Colonic mucosa (tissue), 4 donors: ENCODE measurements at regions not wholly inside any gene's neighbourhood (a gene's known extent, or its start where the extent isn't known, plus 50 kb on each side); places are given as distances from the start of the nearest gene placed in this dataset.

Experiments
- DNase-seq: peaks from one replicate; pipeline ENCODE4 v3.0.0-alpha.2; 2020
- H3K27ac ChIP-seq: fragments of 200-600 bp; one replicate; pipeline ENCODE4 v1.8.0; 2021
- H3K27me3 ChIP-seq: fragments of 200-600 bp; one replicate; pipeline ENCODE4 v1.8.0; 2021
- H3K36me3 ChIP-seq: fragments of 200-600 bp; one replicate; pipeline ENCODE4 v1.8.0; 2021
- H3K4me1 ChIP-seq: fragments of 200-600 bp; one replicate; pipeline ENCODE4 v1.8.0; 2021; ENCODE audit warnings: mild to moderate bottlenecking
- H3K4me3 ChIP-seq: fragments of 200-600 bp; one replicate; pipeline ENCODE4 v1.8.0; 2021
- H3K9ac ChIP-seq, 2 donors: one replicate each; pipeline ENCODE4 v1.7.0; 2013; ENCODE audit warnings: control low read depth in 2 of 2, low read depth in 2 of 2, low read length in 2 of 2
- H3K9me3 ChIP-seq: fragments of 200-600 bp; one replicate; pipeline ENCODE4 v1.8.0; 2021
- intact Hi-C: fragments of 100-400 bp; cut with DNase I; formaldehyde crosslinking; loops from one replicate; pipeline ENCODE4 v1.14.1; 2022
- TF ChIP-seq, protein P1 (sequence below): fragments of 200-600 bp; IDR thresholded peaks from one replicate; pipeline ENCODE4 v1.8.0; 2022; ENCODE audit warnings: antibody characterized with exemption, mild to moderate bottlenecking
- donor health status: healthy.
- donor health status: DM: no; HTN: no; CAD: no.
- donor health status: DM: no; HTN: no; CAD: no.

DNA sequence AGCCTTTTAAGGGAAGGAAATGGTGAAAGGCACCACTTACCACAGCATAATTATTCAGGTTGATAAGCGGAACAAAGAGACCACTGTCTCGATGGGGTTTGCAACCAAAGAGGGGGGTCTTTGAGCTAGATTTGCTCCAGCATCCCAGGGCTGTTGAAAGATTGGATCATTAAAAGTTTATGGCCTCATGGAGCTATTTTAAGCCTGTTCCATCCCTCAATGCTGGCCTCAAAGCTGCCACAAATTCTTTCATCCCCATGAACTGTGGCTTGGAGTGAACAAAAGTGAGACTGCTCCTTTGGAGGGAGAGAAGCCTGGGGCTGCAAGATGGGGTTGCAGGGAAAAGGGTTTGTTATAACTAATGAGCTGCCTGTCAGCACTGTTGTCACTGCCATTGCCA, 209.8 kb downstream of the RTL9 start:
- no peak for DNase-seq
- no peak overlapping the region for H3K9ac ChIP-seq
- no peaks in the 10 kb centered on the region for H3K4me1 ChIP-seq
- H3K27me3 ChIP-seq = no peaks in the 10 kb centered on the region
- no peak overlapping the region for H3K4me3 ChIP-seq
- H3K9me3 ChIP-seq = no peaks in the 10 kb centered on the region
- TF ChIP-seq, protein P1, sequence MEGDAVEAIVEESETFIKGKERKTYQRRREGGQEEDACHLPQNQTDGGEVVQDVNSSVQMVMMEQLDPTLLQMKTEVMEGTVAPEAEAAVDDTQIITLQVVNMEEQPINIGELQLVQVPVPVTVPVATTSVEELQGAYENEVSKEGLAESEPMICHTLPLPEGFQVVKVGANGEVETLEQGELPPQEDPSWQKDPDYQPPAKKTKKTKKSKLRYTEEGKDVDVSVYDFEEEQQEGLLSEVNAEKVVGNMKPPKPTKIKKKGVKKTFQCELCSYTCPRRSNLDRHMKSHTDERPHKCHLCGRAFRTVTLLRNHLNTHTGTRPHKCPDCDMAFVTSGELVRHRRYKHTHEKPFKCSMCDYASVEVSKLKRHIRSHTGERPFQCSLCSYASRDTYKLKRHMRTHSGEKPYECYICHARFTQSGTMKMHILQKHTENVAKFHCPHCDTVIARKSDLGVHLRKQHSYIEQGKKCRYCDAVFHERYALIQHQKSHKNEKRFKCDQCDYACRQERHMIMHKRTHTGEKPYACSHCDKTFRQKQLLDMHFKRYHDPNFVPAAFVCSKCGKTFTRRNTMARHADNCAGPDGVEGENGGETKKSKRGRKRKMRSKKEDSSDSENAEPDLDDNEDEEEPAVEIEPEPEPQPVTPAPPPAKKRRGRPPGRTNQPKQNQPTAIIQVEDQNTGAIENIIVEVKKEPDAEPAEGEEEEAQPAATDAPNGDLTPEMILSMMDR = no peak
- H3K27ac ChIP-seq = no peak overlapping the region
- H3K36me3 ChIP-seq = no peaks in the 10 kb centered on the region
- intact Hi-C loops = no loop called here

DNA sequence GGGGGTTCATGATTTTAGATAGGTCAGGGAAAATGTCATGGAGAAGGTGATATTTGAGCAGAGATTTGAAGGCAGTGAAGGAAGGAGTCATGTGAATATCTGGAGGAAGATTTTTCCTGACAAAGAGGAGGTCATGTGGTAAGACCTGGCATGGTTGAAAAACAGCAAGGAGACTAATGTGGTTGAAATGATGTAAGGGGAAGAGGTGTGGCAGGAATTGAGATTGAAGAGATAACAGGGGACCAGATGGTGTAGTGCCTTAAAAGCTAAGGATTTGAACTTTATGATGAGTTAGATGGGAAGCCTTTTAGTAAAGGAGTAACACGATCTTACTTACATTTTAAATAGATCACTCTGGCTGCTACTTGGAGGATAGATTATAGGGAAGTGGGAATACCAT, 210.9 kb downstream of the RTL9 start:
- H3K4me3 ChIP-seq = no peak overlapping the region
- H3K9me3 ChIP-seq = no peaks in the 10 kb centered on the region
- H3K27ac ChIP-seq = no peak overlapping the region
- intact Hi-C loops = no loop called here
- no peaks in the 10 kb centered on the region for H3K4me1 ChIP-seq
- H3K27me3 ChIP-seq = no peaks in the 10 kb centered on the region
- DNase-seq = no peak
- H3K9ac ChIP-seq = no peak overlapping the region
- no peaks in the 10 kb centered on the region for H3K36me3 ChIP-seq
- TF ChIP-seq, protein P1 = no peak

DNA sequence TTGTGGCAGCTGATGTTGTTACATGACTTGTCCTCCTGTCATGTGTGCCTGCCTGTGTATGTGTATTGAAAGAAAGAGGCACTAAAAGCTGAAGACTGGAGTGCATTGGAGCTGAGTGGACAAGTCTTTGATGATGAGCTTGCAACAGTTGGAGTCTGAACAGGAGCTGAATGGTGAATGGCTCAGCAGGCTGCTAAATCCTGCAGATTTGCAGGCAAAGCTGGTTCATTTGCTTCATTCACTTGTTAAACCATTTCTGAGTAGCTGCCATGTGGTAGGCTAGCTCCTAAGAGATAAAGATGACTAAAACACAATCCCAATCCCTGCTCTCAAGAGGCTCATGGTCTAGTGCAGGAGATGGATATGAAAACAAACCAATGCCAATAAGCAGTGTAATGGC, 217.3 kb downstream of the CHRDL1 start:
- H3K9ac ChIP-seq = no peak overlapping the region
- no peak for DNase-seq
- intact Hi-C loops = no loop called here
- no peaks in the 10 kb centered on the region for H3K4me1 ChIP-seq
- H3K27me3 ChIP-seq = no peaks in the 10 kb centered on the region
- H3K4me3 ChIP-seq = no peak overlapping the region
- H3K36me3 ChIP-seq = no peaks in the 10 kb centered on the region
- TF ChIP-seq, protein P1 = no peak
- no peaks in the 10 kb centered on the region for H3K9me3 ChIP-seq
- H3K27ac ChIP-seq = no peak overlapping the region

DNA sequence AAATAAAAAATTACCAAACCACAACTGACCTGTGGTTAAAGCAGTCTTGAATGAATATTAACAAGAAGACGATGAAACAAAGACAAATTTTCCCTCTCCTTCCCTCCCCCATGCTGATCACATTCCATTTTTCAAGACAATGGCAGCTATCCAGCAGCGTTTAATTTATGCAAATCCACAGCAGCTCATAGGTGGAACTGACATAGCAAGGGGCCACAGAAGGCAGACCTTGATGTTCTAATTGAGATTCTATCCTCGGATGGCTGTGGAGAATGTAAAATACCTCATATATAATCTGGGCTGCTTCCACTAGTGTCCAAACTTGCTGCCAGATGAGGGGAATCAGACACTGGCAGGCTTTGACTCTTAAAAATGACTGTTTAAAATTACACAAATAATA, 211.5 kb downstream of the CHRDL1 start:
- intact Hi-C loops = no loop called here
- no peaks in the 10 kb centered on the region for H3K27me3 ChIP-seq
- no peak overlapping the region for H3K9ac ChIP-seq
- H3K4me1 ChIP-seq = no peaks in the 10 kb centered on the region
- no peaks in the 10 kb centered on the region for H3K36me3 ChIP-seq
- H3K27ac ChIP-seq = no peak overlapping the region
- TF ChIP-seq, protein P1 = no peak
- no peak for DNase-seq
- H3K9me3 ChIP-seq = no peaks in the 10 kb centered on the region
- no peak overlapping the region for H3K4me3 ChIP-seq

DNA sequence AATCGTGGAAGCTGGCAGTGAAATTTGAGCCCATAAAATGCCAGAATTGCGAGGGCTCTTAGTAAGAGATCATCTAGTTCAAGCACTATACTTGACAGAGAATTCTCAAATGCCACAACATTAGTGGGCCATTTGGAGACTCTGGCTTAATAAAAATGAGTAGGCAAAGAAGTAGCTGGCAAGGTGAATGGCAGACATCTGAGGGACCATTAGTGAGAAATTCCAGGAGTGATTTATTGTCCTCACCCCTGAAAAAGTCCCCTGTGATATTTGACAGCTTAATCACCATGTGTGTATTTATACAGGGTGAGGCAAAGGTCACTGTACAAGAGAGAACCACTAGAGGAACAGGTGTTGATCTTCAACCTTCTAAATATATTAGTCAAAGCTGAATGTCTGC, 207.5 kb downstream of the CHRDL1 start:
- no peaks in the 10 kb centered on the region for H3K9me3 ChIP-seq
- TF ChIP-seq, protein P1 = no peak
- H3K4me1 ChIP-seq = no peaks in the 10 kb centered on the region
- H3K27ac ChIP-seq = no peak overlapping the region
- H3K9ac ChIP-seq = no peak overlapping the region
- H3K4me3 ChIP-seq = no peak overlapping the region
- no peak for DNase-seq
- no peaks in the 10 kb centered on the region for H3K36me3 ChIP-seq
- no peaks in the 10 kb centered on the region for H3K27me3 ChIP-seq
- intact Hi-C loops = no loop called here

DNA sequence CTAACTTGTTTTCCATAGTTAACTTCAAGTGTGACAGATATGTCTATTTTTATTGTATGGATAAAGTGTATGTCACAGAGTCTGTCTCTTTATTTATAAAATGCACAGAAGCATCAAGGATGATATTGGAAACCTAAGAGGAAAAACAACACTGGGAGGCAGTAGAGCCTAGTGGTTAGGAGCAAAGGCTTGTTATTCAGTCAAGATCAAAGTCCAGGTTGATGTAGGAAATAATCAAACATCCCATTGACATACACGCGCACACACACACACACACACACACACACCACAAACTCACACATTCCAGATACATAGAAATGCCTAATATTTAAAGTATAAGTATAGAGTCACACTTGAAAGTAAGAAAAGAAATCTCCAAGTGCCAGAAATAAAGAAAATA, 206.8 kb downstream of the CHRDL1 start:
- intact Hi-C loops = no loop called here
- Histone ChIP-seq H3K9ac (no peak overlapping the region), H3K27ac (no peak overlapping the region), H3K4me3 (no peak overlapping the region), H3K27me3 (no peaks in the 10 kb centered on the region), H3K36me3 (no peaks in the 10 kb centered on the region), H3K9me3 (no peaks in the 10 kb centered on the region), H3K4me1 (no peaks in the 10 kb centered on the region)
- TF ChIP-seq, protein P1 = no peak
- no peak for DNase-seq
